Osteoblast (primary cell): ENCODE measurements at regions not wholly inside any gene's neighbourhood (a gene's known extent, or its start where the extent isn't known, plus 50 kb on each side); places are given as distances from the start of the nearest gene placed in this dataset.

ENCODE experiments used
- DNase-seq: peaks from one replicate; pipeline ENCODE4 v3.0.0; 2011; ENCODE audit warnings: low spot score, mixed read lengths; ENCODE audit not compliant: insufficient read length; ENCODE audit errors: missing footprints
- H2AFZ ChIP-seq: 2 replicates; pipeline ENCODE4 v1.6.0; 2011; ENCODE audit warnings: mild to moderate bottlenecking, low read length
- H3K27ac ChIP-seq: 2 replicates; pipeline ENCODE4 v1.5.1; 2011; ENCODE audit warnings: mild to moderate bottlenecking, low read depth, low read length, moderate library complexity
- H3K27me3 ChIP-seq: 2 replicates; pipeline ENCODE4 v1.6.0; 2012; ENCODE audit warnings: mild to moderate bottlenecking, control low read depth, inconsistent platforms, low read length, moderate library complexity; ENCODE audit not compliant: insufficient read depth
- H3K36me3 ChIP-seq: 2 replicates; pipeline ENCODE4 v1.5.1; 2011; ENCODE audit warnings: mild to moderate bottlenecking, low read length, control low read depth, moderate library complexity; ENCODE audit not compliant: insufficient read depth
- H3K4me1 ChIP-seq: 2 replicates; pipeline ENCODE4 v1.5.1; 2011; ENCODE audit warnings: mild to moderate bottlenecking, low read length, control low read depth, moderate library complexity; ENCODE audit not compliant: insufficient read depth
- H3K4me2 ChIP-seq: 2 replicates; pipeline ENCODE4 v1.6.0; 2011; ENCODE audit warnings: mild to moderate bottlenecking, low read length; ENCODE audit not compliant: insufficient read depth
- H3K4me3 ChIP-seq: fragments of 200-600 bp; sonication (generic); 3 replicates; pipeline ENCODE4 v1.5.1; 2012; ENCODE audit warnings: mild to moderate bottlenecking, low read length, inconsistent platforms; ENCODE audit not compliant: insufficient read depth
- H3K79me2 ChIP-seq: 2 replicates; pipeline ENCODE4 v1.6.0; 2012; ENCODE audit warnings: mild to moderate bottlenecking, low read length, control low read depth, inconsistent platforms; ENCODE audit not compliant: insufficient read depth
- H3K9me3 ChIP-seq: 2 replicates; pipeline ENCODE4 v1.5.1; 2011; ENCODE audit warnings: low read depth, low read length, control low read depth
- H4K20me1 ChIP-seq: 2 replicates; pipeline ENCODE4 v1.6.0; 2012; ENCODE audit warnings: mild to moderate bottlenecking, low read length, control low read depth; ENCODE audit not compliant: insufficient read depth
- CTCF ChIP-seq: IDR thresholded peaks from 2 replicates; pipeline ENCODE4 v1.5.1; 2011; ENCODE audit warnings: mild to moderate bottlenecking, low read depth, low read length, moderate library complexity; ENCODE audit errors: extremely low read depth

DNA sequence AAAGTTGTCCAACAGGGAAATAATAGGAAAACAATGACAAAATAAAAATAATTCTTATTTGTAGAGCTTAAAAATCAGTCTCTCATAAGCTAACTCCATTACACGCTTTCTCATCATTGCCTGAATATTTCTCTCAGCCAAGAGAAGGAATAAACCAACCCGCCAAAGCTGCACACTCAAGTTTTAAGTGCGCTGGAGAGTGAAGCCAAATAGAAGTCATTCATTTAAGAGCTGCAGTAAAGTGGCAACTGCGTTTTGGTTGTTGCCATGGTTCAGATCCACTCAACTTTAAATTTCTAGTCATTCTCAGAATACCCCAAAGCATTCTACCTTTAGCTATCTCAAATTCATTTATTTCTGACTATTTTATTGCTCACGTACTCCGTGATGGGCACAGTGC is 230.7 kb downstream of the CBLN4 start:
- Histone ChIP-seq H3K36me3 (no peaks in the 10 kb centered on the region), H3K4me2 (no peak overlapping the region), H3K4me1 (no peaks in the 10 kb centered on the region), H3K79me2 (no peaks in the 10 kb centered on the region), H3K9me3 (peaks cover 4% of the 10 kb centered on the region), H3K4me3 (no peak overlapping the region), H3K27me3 (no peaks in the 10 kb centered on the region), H2AFZ (no peak overlapping the region), H3K27ac (no peak overlapping the region), H4K20me1 (no peaks in the 10 kb centered on the region)
- DNase-seq, result no peak
- TF ChIP-seq CTCF, result no peak

GRCh38 chr20:55761797-55762196 is 243.5 kb downstream of the CBLN4 start:
- no peak for TF ChIP-seq CTCF

DNA sequence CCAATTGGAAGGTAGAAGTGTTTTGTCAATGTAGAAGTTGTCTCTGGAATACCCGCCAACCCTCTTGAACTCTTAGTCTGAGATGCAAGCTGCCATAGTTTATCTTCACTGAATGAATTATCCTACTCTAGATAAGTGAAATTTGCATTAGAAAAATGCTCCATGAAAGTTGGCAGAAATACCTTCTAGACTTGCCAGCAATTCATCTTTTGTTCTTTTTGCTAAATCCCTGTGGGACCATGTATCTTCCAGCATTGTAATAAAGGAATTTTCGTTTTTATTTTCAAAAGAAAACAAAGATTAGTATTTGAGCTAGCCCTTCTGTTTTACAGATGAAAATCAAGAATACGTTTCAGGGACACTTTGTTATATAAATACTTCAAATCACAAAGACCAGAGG is 244.2 kb downstream of the CBLN4 start:
- Histone ChIP-seq H3K9me3 (peaks cover 4% of the 10 kb centered on the region), H3K79me2 (no peaks in the 10 kb centered on the region)

More at GRCh38 chr20:55761797-55762196, 243.5 kb downstream of the CBLN4 start:
- no peak for DNase-seq
- Histone ChIP-seq H3K9me3 (peaks cover 4% of the 10 kb centered on the region), H3K79me2 (no peaks in the 10 kb centered on the region), H3K4me2 (no peak overlapping the region), H2AFZ (no peak overlapping the region), H3K27me3 (no peaks in the 10 kb centered on the region), H3K27ac (no peak overlapping the region), H3K4me1 (no peaks in the 10 kb centered on the region), H4K20me1 (no peaks in the 10 kb centered on the region), H3K36me3 (no peaks in the 10 kb centered on the region), H3K4me3 (no peak overlapping the region)

DNA sequence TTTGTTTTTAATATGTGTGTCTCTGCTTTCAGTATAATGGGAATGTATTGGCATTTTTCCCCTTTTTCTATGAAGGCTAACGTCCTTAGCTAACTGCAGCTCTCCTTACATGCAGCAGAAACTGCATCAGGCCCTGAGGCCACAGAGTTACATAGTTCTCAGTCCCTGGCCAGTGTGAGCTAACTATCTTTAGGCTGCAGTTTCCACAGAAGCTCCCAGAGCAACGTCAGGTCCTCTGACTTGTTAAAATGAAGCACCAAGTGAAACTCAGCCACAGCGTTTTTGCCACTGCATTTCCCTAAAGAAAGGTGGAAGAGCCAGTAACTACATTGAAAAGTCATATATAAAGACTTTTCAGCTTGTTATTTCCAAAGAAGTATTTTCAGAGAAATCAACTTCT is 244.7 kb downstream of the CBLN4 start:
- Histone ChIP-seq H4K20me1 (no peaks in the 10 kb centered on the region), H3K4me1 (no peaks in the 10 kb centered on the region), H3K36me3 (no peaks in the 10 kb centered on the region), H3K27ac (no peak overlapping the region), H2AFZ (no peak overlapping the region), H3K4me2 (no peak overlapping the region), H3K9me3 (peaks cover 4% of the 10 kb centered on the region), H3K79me2 (no peaks in the 10 kb centered on the region), H3K27me3 (no peaks in the 10 kb centered on the region), H3K4me3 (no peak overlapping the region)
- TF ChIP-seq CTCF, result no peak
- DNase-seq, result no peak

More for the DNA sequence above, 244.2 kb downstream of the CBLN4 start:
- Histone ChIP-seq H3K36me3 (no peaks in the 10 kb centered on the region), H3K27ac (no peak overlapping the region), H3K4me2 (no peak overlapping the region), H3K4me1 (no peaks in the 10 kb centered on the region), H3K27me3 (no peaks in the 10 kb centered on the region), H3K4me3 (no peak overlapping the region), H2AFZ (no peak overlapping the region), H4K20me1 (no peaks in the 10 kb centered on the region)
- DNase-seq, result no peak
- no peak for TF ChIP-seq CTCF
